ENCODE measurements at regions not wholly inside any gene's neighbourhood (a gene's known extent, or its start where the extent isn't known, plus 50 kb on each side); places are given as distances from the start of the nearest gene placed in this dataset.
"Not testable (repeated sequence)": the region's sequence is repeated elsewhere in the genome, so short reads cannot be mapped to it uniquely, and the experiment has no call there.

DNA sequence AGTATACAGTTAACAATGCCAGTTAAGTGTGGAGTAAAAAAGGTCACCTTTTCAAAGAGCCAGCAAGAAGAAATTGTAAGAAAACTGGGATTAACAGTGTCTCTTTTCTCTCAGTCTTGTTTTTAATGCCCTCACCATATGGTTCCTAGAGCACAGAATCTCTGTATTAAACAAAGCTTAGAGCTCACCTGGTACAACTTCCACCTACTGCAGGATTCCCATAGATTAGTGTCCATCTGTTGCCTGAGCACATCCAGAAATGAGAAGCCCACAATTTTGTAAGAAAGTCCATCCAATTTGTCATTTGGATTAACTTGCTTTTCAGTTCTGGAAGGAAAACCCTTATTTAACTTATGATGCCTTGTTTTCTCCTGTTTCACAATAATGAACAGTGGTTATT lies 1037.1 kb downstream of the STPG2 start:
- no peak for DNase-seq

DNA sequence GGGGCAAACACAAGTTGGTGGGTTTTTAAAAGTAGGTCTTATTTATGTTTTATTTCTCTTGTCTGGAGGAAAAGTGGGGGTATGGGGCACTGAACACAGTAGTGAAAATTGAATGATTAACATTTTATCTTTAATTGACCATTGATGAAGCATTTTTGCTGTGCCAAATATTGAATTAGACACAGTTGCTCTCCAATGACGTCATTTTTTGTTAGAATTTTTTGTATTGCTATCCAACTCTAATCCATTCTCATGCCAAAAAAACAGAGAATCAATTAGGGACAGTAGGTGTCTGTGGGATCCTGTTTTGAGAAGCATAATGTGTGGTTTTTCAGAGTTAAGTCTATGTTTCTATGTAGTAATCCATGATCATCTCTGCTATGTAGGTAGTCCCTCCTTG lies 1032.8 kb downstream of the STPG2 start:
- DNase-seq: no peak

- no peak for DNase-seq
These were observed 1026.8 kb downstream of the STPG2 start for GRCh38 chr4:97116511-97116910.

DNA sequence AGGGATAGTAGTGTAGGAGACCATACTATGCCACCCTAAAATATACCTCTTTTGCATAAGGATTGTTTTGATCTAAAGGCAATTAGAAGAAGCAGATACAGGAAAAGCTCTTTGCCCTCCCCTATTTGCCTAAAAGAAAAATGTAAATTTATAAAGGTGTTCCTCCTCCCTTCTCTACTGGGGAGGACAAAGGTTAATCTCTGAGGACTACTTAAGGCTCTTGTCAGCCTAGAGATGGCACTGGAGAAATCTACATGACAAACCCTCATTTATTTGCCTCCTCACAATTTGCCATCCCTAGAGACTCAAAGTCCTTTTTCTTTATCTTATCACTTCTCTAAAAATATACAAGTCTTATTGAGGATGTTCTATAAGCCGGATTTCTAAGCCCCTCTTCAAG lies 1021.8 kb downstream of the STPG2 start:
- DNase-seq: no peak

GRCh38 chr4:97123573-97123972 lies 1019.7 kb downstream of the STPG2 start:
- DNase-seq: no peak

DNA sequence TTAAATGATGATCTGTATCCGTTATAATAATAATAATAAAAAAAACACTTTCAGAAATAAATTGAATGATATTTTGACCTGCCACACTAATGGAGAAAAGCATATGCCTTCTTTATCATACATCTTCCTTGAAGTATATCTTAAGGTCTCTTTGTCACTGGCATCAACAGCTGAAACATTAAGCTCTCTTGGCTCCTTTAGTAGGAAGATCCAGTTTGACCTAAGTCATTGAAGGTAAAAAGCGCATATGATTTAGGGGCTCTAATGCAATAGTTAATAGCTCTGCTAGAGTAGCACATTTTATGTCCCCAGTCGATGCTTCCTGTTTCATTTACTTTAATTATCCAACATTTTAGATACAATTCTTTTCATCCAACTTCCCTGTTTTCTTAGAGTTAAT lies 1010.8 kb downstream of the STPG2 start:
- DNase-seq: no peak

GRCh38 chr4:97134456-97134855 lies 1008.8 kb downstream of the STPG2 start:
- DNase-seq: no peak

GRCh38 chr4:97139791-97140190 lies 1003.5 kb downstream of the STPG2 start:
- no peak for DNase-seq

- DNase-seq: no peak
These were observed 1002.7 kb downstream of the STPG2 start for GRCh38 chr4:97140545-97140944.

DNA sequence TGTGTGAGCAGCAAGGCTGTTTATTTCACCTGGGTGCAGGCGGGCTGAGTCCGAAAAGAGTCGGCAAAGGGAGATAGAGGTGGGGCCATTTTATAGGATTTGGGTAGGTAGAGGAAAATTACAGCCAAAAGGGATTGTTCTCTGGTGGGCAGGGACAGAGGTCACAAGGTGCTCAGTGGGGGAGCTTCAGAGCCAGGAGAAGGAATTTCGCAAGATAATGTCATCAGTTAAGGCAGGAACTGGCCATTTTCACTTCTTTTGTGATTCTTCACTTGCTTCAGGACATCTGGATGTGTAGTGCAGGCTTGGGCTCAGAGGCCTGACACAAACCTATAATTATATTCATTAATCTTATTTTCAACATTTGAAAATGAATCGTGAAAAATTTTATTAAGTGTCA lies 1001.9 kb downstream of the STPG2 start:
- not testable (repeated sequence) for DNase-seq

DNA sequence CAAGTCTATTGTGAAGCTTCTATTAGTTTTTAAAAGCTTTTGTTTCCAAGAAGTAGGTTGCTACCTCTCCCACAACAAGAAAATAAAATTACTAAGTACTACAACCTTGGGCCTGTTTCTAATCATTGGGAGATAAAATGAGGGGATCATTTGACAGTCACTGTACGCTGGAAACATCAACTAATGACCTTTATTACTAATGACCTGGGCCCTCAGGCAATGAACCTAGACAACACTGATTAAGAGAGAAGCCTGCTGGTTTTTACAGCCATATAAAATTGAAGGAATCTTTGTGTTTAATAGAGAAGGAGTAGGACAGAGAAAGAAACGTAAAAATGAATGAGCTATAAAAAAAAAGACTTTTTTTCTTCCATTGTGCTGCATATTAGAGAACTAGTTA lies 1000.9 kb downstream of the STPG2 start:
- DNase-seq: no peak

DNA sequence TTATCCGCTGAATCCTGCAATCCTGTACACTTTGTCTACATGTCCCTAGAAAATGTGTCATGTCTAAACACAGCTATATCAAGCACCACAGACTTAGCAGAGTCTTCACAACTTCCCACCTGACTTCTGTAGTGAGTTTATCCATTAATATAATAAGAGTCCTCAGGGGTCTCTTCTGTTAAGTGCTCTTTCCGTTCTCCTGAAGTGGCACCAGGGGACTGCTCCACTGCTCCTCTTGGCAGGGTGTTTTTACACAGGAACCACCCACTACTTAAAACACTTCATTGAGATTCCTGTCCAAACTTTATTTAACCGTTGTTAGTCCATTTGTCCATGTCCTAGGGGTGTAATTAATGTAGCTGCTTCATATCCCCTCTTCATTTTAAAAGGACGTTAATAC lies 1000.4 kb downstream of the STPG2 start:
- no peak for DNase-seq

GRCh38 chr4:97144199-97144598 lies 999.1 kb downstream of the STPG2 start:
- no peak for DNase-seq

DNA sequence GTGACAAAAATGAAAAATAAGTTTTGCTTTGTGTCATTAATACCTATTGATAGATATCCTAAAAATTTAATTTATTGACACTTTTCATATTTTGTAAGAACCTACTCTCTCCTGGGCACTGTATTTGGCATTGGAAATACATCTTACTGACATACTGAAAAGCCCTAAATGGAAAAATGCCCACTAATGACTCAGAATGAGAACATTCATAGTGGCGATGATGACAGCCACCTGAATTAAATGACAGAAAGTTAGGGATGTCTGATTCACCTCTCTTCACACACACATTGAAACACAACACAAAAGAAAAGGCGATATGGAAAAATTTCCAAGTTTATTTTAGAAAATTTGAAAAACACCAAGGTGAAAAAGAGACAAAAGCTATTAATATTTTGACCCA lies 992.3 kb downstream of the STPG2 start:
- DNase-seq: no peak

GRCh38 chr4:97152149-97152548 lies 991.1 kb downstream of the STPG2 start:
- no peak for DNase-seq

GRCh38 chr4:97153042-97153441 lies 990.2 kb downstream of the STPG2 start:
- peak; percentile 42 for DNase-seq

- no peak for DNase-seq
These were observed 983.7 kb downstream of the STPG2 start for GRCh38 chr4:97159625-97160024.

GRCh38 chr4:97185233-97185632 lies 958.0 kb downstream of the STPG2 start:
- no peak for DNase-seq

DNA sequence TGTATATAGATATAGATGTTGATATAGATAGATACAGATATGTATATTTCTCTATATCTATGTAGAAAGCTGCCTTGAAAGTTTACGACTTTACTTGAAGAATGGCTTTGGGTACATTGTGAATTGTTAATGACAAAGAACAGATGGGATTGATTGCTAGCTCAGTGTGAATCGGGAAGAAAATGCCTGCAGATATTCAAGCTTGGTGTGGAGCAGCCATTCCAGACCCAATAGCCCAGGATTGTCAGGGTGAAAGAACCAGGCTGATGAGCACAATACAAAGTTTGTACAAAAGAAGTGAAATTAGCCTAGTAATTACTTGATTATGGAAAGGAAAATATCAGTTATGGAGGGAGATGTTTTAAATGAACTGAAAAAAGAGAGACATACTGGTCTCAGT lies 946.2 kb downstream of the STPG2 start:
- DNase-seq: no peak

- DNase-seq: no peak
These were observed 934.5 kb downstream of the STPG2 start for GRCh38 chr4:97208749-97209148.

GRCh38 chr4:97215409-97215941 lies 927.8 kb downstream of the STPG2 start:
- DNase-seq: peak; percentile 9

- no peak for DNase-seq
These were observed 927.2 kb downstream of the STPG2 start for GRCh38 chr4:97216046-97216445.

DNA sequence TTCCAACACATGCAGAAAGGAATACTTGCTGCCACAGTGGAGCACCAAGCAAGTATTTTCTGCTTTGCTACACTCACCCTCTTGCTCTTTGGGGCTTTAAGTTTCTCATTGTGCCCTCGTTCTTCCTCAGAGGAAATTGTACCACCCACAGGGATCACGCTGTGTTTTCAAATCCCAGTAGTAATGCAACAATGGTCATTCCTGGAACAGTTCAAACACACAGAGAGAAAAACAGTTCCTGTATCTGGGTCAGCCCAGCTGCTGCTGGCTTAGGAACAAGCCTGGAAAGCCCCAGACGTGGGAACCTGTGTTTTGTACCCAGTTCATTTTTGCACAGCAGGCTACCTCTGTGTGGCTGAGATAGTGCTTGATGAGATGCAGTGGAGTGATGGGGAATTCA lies 907.8 kb downstream of the STPG2 start:
- DNase-seq: no peak

- no peak for DNase-seq
These were observed 904.2 kb downstream of the STPG2 start for GRCh38 chr4:97238956-97239666.

DNA sequence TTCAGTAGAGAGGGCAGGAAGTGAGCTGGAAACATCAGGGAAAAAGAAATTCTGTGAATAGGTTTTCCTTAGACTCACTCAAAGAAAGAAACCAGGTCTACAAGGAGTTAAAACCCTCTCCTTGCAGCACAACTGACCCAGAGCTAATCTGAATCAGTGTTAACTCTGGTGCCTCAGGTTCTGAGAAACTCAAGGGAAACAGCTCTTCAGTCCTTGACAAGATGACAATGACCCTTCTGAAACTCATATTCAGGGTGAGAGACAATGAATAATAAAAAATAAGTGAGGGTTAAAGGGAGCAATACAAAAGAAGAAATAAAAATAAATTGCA lies 903.6 kb downstream of the STPG2 start:
- DNase-seq: no peak

All from tongue (tissue), 1 donor.